ENCODE measurements at regions not wholly inside any gene's neighbourhood (a gene's known extent, or its start where the extent isn't known, plus 50 kb on each side); places are given as distances from the start of the nearest gene placed in this dataset.

- no peak for TF ChIP-seq CTCF (IDR thresholded peaks at IDR 0.05; ENCODE audit: low read depth, low read length)
- no peak for TF ChIP-seq EZH2phosphoT487 (IDR thresholded peaks at IDR 0.05; ENCODE audit: low read depth)
- Histone ChIP-seq H3K79me2 (ENCODE audit: low read length) (no peaks in the 10 kb centered on the region), H3K9ac (ENCODE audit: low read length) (no peak overlapping the region), H2AFZ (ENCODE audit: low read depth, low read length) (no peak overlapping the region), H3K27me3 (ENCODE audit: low read depth, low read length) (no peaks in the 10 kb centered on the region), H3K36me3 (replicated peaks; ENCODE audit: low read depth, low read length) (no peaks in the 10 kb centered on the region), H4K20me1 (ENCODE audit: insufficient read depth, low read length) (no peaks in the 10 kb centered on the region), H3K4me1 (ENCODE audit: low read length) (no peaks in the 10 kb centered on the region), H3K9me3 (ENCODE audit: insufficient read depth, low read length) (no peaks in the 10 kb centered on the region), H3K27ac (ENCODE audit: low read length) (no peak overlapping the region), H3K4me2 (ENCODE audit: low read length) (no peak overlapping the region), H3K4me3 (ENCODE audit: low read length) (no peak overlapping the region)
Observed at GRCh38 chr1:190808035-190808434, 330.4 kb upstream of the BRINP3 start.

- Histone ChIP-seq H3K27me3 (ENCODE audit: low read depth, low read length) (no peaks in the 10 kb centered on the region), H3K79me2 (ENCODE audit: low read length) (no peaks in the 10 kb centered on the region), H2AFZ (ENCODE audit: low read depth, low read length) (no peak overlapping the region), H3K9me3 (ENCODE audit: insufficient read depth, low read length) (no peaks in the 10 kb centered on the region), H3K4me2 (ENCODE audit: low read length) (no peak overlapping the region), H3K4me3 (ENCODE audit: low read length) (no peak overlapping the region), H4K20me1 (ENCODE audit: insufficient read depth, low read length) (no peaks in the 10 kb centered on the region), H3K4me1 (ENCODE audit: low read length) (no peaks in the 10 kb centered on the region), H3K36me3 (replicated peaks; ENCODE audit: low read depth, low read length) (no peaks in the 10 kb centered on the region), H3K9ac (ENCODE audit: low read length) (no peak overlapping the region), H3K27ac (ENCODE audit: low read length) (no peak overlapping the region)
- TF ChIP-seq EZH2phosphoT487 (IDR thresholded peaks at IDR 0.05; ENCODE audit: low read depth) (no peak), CTCF (IDR thresholded peaks at IDR 0.05; ENCODE audit: low read depth, low read length) (no peak)
Observed at GRCh38 chr1:190809312-190809711, 331.6 kb upstream of the BRINP3 start.

GRCh38 chr1:190812996-190813395, 335.3 kb upstream of the BRINP3 start:
- H3K79me2 ChIP-seq (ENCODE audit: low read length): no peaks in the 10 kb centered on the region
- H4K20me1 ChIP-seq (ENCODE audit: insufficient read depth, low read length): no peaks in the 10 kb centered on the region
- H3K27ac ChIP-seq (ENCODE audit: low read length): no peak overlapping the region
- no peak overlapping the region for H3K9ac ChIP-seq (ENCODE audit: low read length)
- no peaks in the 10 kb centered on the region for H3K9me3 ChIP-seq (ENCODE audit: insufficient read depth, low read length)
- no peaks in the 10 kb centered on the region for H3K27me3 ChIP-seq (ENCODE audit: low read depth, low read length)
- TF ChIP-seq EZH2phosphoT487 (IDR thresholded peaks at IDR 0.05; ENCODE audit: low read depth) (no peak), CTCF (IDR thresholded peaks at IDR 0.05; ENCODE audit: low read depth, low read length) (no peak)
- H3K4me2 ChIP-seq (ENCODE audit: low read length): no peak overlapping the region
- no peak overlapping the region for H3K4me3 ChIP-seq (ENCODE audit: low read length)
- H3K4me1 ChIP-seq (ENCODE audit: low read length): no peaks in the 10 kb centered on the region
- H3K36me3 ChIP-seq (replicated peaks; ENCODE audit: low read depth, low read length): no peaks in the 10 kb centered on the region
- H2AFZ ChIP-seq (ENCODE audit: low read depth, low read length): no peak overlapping the region

GRCh38 chr1:190832511-190832910, 354.8 kb upstream of the BRINP3 start:
- Histone ChIP-seq H3K36me3 (replicated peaks; ENCODE audit: low read depth, low read length) (no peaks in the 10 kb centered on the region), H3K4me2 (ENCODE audit: low read length) (peak overlapping the region; percentile 9), H4K20me1 (ENCODE audit: insufficient read depth, low read length) (no peaks in the 10 kb centered on the region), H3K4me1 (ENCODE audit: low read length) (peaks cover 13% of the 10 kb centered on the region), H3K27me3 (ENCODE audit: low read depth, low read length) (no peaks in the 10 kb centered on the region), H3K4me3 (ENCODE audit: low read length) (no peak overlapping the region), H2AFZ (ENCODE audit: low read depth, low read length) (no peak overlapping the region), H3K9ac (ENCODE audit: low read length) (no peak overlapping the region), H3K27ac (ENCODE audit: low read length) (peak overlapping the region; percentile 38), H3K9me3 (ENCODE audit: insufficient read depth, low read length) (no peaks in the 10 kb centered on the region), H3K79me2 (ENCODE audit: low read length) (no peaks in the 10 kb centered on the region)
- TF ChIP-seq CTCF (IDR thresholded peaks at IDR 0.05; ENCODE audit: low read depth, low read length): peak; percentile 10; the same call in 1 of the 2 replicates
- no peak for TF ChIP-seq EZH2phosphoT487 (IDR thresholded peaks at IDR 0.05; ENCODE audit: low read depth)
